Activated effector memory CD4-positive, alpha-beta T cell treated with Interleukin-2 at 50 U/mL for 16 hours (primary cell): ENCODE measurements at regions not wholly inside any gene's neighbourhood (a gene's known extent, or its start where the extent isn't known, plus 50 kb on each side); places are given as distances from the start of the nearest gene placed in this dataset.
A peak's percentile ranks its signal among the peaks of the same experiment; 100 is the strongest.

ENCODE experiments used
- DNase-seq: peaks from one replicate; pipeline ENCODE4 v3.0.0-alpha.2; 2020

DNA sequence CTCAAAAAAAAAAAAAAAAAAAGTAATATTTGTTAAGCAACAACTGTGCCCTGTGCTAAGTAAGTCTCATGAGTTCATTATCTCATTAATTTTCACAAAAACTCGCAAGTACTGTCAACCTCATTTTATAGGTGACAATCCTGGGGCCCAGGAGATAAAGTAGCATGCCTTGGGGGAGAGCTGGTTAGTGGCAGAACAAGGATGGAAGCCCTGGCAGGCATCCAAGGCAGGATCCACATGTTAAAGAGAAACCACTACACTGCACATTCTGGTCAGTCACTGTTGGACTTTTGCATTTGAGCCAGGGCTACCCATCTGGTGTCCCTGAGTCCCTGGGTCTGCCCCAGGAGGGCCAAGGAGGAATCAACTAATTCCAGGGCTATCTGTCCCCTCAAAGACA is 54.6 kb downstream of the ZFP36L2 start:
- no peak for DNase-seq

DNA sequence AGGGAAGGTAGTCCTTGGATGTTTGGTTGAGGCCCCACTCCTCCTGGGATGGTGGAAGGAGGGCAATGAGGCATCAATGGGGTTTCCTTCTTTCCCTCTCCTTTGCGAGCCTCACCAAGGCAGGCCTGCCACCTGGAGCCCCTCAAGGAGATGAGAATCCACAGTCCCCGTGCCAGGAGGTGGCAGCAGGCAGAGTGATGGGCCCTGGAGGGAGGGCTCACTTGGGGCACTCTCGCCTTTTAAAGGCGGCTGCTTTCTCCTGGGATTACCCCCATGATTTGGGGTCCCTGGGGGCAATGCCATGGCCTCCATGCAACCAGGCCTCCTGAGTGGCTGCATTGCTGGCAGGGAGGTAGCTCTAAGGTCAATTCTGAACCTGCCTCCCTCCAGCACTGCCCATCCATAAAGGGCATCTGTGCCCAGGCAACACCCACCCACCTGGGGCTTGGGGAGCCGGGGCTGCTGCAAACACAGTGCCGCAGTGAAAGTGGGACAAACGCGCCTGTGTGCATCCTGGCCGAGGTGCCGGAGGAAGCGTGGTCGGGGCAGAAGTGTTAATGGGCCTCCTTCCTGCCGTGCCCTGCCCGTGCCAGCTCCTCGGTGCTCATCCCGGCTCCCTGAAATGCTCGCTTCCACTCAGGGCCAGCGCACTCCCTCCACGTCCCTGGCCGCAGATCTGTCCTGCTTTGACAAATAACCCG is 55.9 kb downstream of the ZFP36L2 start:
- DNase-seq: no peak

DNA sequence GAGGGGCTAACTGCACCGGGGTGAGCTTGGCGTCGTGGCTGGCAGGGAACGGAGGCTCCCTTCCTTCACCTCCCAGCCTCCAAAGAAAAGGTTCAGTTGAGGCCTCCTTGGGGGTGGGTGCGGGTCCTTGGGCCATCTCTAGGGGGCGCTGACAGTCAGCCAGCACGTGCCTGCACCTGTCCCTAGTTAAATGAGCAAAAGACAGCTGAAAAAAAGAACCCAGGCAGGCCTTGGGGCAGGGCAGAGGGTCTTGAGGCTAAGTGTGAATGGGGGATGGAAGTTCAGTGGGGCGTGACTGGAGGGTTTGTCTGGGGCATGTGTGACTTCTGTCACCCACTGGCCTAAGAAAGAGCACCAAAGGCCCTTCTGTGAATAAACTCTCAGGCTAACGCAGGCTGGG is 56.4 kb downstream of the ZFP36L2 start:
- DNase-seq: peak; percentile 58

DNA sequence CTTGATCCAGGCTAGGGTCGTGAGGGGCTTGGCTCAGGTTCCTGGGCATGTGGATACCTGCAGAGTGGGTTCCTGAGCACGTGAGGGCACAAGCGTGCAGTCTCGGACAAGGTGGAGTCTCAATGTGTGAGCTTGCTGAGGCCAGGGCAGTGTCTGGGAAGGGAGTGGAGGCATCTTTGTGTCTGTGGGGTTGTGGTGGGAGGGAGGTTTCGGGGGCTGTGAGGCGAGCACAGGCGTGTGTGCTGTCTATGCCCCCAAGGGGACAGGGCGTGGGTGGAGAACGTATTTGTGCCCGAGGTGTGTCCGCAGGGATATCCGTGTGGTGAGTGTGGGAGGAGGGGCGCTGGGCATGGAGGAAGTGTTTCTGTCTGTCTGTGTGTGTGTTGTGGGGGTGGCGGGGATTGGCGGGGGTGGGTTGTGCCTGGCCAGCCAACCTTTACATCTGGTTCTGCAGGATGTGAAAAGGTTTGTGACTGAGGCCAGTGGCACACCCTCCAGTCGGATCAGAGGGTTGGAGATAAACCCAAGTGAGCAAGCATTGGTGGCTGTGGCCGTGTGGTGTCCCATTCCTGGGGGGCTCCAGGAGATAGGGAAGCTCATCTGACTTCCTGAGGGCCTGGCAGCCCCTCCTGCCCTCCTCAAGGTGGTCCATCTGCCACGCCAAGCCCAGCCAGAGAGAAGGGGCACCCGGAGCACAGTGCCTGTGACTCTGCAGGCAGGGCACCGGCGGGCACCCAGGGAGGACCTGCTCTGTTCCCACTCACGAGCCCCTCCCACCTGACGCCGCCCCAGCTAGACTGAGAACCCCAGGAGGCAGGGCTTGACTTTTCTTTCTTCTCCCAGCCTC is 57.1 kb downstream of the ZFP36L2 start:
- no peak for DNase-seq

DNA sequence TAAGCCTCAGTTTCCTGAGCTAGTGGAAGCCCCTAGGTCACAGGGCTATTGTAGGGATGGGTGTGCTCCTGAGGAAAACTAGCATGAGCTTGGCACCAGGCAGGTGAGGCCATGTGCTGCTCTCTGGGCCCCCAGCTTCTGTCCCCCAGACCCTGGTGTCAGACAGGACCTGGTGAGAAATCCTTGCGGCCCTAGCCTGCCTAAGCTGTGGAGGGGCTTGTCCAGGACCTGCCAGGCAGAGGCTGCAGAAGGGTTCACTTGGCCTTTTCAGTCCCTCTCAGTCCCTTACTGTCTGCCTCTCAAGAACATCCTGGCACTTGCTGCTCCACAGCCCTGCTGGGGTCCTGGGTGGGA is 58.4 kb downstream of the ZFP36L2 start:
- no peak for DNase-seq

DNA sequence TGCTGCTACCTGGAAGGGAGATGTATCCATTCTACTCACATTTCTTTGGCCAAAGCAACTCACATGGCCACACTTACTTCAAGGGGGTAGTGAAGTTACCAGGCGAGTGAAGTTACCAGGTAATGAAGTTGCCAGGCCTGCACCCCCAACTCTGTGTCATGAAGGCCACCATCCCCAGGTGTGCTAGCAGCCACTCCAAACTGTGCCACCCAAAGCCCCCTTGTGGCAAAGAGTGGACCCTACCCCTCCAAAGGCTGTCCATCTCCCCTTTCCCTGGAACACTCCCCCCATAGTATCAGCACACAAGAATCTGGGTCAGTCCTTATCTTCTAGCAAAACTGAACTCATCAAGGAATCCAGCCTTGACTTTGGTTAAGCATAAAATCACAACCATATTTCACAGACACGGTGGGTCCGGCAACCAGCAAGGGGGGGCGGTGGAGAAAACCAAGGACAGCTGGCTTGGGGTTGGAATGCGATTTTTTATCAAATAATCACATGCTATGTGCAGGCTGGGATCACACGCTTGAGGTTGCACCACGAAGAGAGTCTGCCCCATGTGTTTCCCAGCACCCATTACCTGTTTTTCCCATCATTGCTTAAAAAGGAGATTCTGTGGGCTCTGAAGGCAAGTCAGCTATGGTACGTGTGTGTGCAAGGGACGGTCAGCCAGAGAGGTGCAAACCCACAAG is 60.9 kb downstream of the ZFP36L2 start:
- no peak for DNase-seq

DNA sequence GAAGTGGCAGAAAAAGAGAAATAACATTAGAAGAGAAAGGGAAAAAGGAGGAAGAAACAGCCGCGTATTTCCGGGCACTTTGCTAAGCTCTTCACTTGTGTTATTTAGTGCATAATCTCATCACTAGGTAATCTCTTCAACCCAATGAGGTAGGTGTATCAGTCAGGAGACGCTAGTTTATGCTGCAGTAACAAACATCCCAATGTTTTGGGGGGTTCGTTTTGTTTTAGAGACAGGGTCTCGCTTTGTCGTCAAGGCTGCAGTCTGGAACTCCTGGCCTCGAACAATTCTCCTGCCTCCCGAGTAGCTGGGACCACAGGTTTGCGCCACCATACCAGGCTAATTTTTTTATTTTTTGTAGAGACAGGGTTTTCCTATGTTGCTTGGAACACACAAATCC is 61.7 kb downstream of the ZFP36L2 start:
- no peak for DNase-seq

DNA sequence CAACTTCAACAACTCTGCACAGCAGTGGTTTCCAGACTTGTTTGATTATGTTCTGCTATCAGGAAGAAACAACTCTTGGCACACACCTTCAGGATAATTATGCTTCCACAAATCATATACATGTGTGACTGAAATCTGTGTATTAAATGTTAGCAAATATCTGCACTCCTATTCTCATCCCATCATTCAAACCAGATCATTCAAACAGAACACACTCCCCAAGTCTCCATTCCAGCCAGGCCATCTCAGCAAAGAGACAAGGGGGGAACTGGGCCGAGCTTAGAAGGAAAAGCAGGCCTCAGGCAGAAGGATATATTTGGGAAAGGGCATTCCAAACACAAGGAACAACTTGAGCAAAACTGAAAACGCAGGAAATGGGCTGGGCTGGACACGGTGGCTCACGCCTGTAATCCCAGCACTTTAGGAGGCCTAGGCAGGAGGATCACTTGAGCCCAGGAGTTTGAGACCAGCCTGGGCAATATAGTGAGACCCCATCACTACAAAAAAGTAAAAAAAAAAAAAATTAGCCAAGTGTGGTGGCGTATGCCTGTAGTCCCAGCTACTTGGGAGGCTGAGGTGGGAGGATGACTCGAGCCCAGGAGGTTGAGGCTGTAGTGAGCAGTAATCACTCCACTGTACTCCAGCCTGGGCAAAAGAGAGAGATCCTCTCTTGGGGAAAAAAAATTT is 62.7 kb downstream of the ZFP36L2 start:
- DNase-seq: no peak

DNA sequence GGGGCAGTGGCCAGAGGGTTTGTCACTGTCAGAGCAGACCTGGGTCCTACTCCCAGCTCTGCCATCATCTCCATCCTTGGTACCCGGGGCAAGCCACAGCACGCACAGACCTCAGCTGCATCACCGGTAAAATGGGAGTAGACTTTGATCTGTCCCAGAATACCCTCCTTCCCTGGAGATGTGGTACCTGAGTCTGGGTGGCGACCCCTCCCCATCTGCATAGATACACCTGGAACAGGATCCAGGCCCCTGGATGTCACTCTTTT is 64.0 kb downstream of the ZFP36L2 start:
- no peak for DNase-seq

DNA sequence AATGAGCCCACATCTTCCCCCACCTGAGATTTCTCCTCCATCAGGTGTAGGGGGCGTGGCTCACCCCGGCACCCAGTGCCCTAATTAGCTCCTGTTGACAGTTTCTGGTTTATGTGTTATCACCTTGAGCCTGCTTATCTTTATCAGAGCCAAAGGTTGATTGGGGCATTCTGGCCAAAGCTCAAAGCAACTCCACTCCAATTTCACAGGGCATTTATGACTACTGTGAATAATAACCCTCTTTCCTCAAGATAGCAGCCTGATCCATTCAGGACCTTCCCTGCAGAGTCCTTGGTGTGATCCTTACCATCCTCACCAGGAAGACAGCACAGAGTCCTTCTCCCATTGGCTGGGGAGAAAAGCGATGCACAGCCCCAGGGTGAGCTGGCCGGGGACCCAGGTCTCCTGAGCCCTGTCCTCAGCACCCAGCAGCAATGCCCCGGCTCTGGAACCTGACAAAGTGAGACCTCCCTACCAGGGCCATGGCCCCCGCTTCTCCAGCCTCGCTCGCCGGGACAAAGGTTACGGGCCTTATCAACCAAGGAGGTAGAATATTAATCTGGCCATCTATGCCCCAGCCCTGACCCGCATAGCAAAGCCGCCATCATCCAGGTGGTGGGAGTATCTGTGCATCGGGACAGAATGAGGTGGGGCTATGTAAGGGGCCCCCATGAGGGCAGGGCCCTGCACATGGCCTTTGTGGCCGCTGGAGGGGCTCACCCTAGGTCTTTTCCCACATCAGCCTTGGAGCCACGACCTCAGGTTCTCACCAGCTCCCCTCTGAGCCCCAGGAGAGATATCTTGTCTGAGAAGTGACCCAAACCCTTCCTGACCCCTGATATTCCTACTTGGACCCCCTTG is 64.5 kb downstream of the ZFP36L2 start:
- no peak for DNase-seq

DNA sequence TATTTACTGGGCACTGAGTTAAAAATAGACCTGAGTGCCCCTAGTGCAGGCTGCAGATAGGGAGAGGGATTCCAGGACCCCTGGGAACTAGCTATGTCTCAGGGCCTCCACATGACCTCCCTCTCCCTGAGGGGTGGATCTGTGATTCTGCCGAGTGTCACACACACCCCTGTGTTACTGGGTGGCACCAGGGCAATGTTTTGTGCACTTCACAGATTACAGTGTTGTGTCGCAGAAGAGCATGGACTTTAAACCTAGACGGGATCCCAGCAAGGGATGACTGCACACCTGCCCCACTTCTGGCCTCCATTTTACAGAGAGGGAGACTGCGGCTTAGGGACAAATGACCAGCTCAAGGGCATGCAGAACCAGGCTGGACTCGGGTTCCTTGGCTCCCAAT is 65.6 kb downstream of the ZFP36L2 start:
- DNase-seq: no peak

DNA sequence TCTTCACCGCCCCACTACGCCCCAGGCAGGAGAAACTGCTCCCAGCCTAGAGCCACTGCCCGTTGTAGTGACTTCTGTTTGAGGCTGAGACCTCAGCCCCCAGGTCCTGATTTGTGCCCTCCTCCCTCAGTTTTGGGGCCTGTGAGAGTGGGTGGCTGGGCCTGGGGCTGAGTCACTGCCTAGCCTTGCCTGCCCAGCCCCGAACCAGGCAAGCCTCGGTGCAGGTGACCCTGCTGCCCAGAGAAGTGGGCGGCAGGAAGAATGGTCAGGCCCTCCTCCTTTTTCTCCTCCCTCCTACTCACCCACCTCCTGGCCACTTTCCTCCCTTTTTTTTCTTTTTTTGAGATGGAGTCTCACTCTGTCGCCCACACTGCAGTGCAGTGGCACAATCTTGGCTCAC is 66.6 kb downstream of the ZFP36L2 start:
- no peak for DNase-seq

DNA sequence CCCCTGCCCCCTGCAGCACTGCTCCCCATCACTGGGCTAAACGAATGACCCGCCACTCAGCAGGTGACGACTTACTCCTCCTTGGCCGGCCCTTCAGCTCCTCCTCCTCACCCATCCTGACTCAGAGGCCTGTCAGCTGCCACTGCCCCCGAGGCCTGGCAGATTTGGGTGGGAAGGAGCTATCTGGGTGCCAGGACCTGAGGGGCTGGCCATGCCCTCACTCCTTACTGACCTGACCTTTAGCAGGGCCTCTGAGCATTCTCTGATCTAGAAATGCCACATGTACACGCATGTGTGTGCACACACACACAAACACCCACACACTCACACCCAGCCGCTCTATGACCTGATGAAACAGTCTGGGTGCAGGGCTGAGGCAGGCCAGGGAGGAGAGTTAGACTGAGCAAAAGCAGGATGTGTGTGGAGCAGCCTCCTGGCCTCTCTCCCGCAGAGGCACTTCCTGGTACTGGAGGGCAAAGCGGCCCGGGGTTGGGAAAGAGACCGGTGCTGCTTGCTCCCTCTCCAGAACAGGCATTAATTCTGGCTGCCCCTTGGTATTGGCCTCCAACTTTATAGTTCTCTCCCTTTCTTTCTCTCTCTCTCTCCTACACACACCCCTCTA is 68.0 kb downstream of the ZFP36L2 start:
- peak; percentile 49 for DNase-seq

DNA sequence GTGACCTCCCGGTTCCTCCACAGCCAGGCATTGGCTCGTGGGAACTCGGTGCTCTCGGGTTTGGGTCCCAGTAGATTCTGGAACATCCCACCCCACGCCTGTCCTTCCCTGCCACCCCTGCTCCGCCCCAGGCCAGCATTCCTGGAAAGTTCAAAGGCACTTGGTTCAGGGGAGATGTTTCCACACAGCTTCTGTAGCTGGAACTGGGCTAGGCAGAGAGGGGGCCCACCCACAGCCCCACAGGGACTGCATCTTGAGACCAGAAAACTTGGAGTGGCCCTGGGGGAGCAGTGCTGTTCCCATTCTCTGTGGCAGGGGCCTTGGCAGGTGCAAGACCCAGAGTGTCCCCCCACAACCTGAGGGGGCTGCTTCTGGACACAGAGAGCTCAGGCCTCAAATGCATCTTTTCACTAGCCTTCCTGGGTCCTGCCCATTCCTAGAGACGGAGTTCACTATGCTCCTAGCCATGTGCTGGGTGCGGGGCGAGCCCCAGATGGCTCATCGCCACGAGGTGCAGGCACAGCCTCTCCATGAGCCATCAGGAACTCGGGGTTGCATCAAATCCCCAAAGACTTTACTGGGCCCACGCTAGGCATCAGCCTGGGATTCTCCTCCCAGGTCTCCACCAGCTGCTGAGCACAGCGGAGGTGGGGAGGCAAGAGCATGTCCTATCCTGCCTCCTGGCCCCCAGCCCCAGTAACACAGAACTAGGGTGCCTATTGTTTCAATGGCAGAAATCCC is 68.7 kb downstream of the ZFP36L2 start:
- DNase-seq: no peak

DNA sequence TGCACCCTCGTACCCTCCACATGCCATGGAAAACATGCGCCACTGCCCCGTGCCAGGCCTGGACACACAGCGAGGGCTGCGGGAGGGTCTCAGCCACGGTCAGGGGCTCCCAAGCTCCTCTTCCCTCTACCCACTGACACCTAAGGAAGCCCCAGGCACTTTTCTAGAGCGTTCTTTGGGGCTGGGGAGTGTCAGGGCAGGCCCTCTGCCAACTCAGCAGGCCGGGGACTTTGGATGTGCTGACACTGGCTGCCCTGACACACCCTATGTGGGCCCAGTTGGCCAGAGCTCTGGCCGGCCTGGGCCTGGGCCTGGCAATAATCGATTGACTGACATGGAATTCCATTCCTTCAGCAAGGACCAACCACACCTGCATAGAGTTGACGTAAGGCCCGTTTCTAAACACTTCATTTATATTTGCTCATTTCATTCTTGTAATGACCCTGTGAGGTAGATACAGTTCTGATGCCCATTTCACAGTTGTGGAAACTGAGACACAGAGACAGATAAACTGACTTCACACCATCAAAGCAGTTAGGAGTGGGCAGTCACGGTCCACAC is 70.5 kb downstream of the ZFP36L2 start:
- DNase-seq: no peak

DNA sequence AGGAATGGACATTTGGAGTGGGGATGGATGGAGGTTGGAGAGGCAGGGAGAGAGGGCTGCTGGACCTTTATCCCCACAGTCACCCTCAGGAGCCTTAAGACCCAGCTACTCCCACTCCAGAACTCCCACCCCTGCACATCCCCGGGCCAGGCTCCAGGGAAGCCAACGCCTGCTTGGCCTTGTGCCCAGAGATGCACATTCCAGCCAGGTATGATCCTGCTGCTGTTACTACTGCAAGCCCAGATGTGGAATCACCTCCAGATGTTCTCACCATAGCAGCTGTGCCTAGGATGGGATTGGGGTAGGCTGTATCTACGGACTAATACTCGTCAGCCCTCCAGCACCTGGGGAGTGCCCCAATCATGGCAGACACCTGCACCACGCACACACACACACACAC is 71.7 kb downstream of the ZFP36L2 start:
- no peak for DNase-seq

DNA sequence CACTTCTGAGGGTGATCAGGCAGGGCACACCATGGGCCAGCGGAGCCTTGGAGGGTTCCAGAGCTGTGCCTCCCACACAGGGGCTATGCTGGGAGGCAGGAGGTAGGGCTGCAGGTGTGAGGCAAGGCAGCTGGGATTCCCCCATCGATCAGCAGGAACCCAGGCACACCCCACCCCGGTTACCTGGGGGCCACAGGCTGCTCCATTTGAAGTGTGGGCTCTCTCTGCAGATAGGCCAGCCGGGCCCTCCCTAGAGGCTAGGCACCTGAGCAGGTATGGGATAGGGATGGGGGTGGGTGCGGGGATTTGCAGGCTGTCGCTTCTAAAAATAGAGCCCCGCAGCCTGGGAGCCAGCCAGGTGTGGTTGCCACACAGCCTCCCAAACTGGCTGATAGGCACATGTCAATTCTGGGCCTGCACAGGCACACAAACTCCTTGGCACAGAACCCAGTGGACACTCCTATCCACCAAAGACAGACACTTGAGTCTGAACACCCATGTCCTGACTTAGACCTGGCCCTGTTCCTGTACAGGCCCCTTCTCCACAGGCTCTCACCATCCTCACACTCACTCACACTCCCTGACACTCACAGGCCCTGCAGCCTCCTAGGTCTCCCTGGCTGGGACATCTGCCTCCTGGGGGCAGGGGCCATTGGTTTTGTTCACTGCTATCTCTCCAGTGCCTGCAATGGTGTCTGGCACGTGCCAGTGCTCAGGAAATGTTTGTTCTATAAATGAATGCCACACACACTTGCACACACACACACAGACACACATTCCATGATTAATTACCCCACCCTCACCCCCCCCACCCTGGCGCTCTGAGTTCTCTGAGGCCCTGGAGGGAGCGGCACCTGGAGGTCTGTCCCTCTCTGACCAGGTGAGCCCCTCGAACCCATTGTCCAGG is 73.4 kb downstream of the ZFP36L2 start:
- DNase-seq: no peak

DNA sequence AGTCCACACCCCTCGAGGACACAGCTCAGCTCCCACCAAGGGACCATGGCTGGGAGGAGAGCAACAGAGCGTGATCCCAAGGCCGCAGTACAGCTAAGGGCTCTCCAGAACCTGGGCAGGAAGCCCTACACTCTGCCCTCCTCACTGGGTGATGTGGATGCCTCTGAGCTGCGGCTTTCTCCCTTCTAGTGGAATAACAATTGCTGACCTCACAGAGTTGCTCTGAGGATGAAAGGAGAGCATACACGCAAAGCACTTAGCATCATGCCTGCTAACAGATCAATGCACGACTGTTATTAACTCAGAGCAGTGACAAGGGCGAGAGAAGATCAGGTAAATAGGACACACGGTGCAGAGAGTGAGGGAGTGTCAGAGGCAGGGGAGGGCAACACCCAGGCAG is 74.2 kb downstream of the ZFP36L2 start:
- DNase-seq: no peak

DNA sequence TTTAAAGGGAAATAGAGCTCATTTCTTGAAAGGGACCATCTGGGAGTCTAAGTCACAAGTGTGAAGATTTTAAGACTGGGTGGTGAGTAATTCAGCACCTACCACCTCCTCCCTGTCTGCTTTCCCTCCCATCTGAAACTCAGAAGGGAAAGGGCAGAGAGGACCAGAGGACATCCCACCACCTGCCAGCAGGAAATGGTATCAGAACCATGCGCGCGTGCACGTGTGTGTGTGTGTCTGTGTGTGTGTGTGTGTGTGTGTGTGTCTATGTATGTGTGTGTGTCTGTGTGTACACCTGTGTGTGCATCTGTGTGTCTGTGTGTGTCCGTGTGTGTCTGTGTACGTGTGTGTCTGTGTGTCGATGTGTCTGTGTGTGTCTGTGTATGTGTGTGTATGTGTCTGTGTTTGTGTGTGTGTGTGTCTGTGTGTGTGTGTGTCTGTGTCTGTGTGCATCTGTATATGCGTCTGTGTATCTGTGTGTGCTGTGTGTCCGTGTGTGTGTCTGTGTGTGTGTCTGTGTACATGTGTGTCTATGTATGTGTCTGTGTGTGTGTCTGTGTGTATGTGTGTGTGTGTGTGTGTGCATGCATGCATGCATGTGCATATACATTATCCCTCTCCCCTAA is 76.8 kb downstream of the ZFP36L2 start:
- DNase-seq: no peak

DNA sequence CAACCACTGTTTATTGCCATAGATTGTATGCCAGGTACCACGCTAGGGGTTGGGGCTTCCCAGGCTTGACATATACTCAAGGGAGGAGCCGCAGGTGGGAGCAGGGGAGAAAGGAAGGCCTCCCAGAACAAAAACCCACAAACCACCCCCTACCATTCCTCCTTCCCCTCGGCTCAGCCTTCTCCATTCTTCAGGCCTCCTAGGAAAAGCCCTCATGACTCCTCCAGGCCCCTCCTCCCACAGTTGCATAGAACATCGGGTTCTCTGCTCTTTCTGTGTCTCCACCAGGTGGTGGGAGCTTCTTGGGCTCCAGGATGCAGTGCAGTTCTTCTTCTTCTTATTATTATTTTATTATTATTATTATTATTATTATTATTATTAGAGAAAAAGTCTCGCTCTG is 80.3 kb downstream of the ZFP36L2 start:
- DNase-seq: no peak
